HG03558 (cell line): ENCODE measurements at regions not wholly inside any gene's neighbourhood (a gene's known extent, or its start where the extent isn't known, plus 50 kb on each side); places are given as distances from the start of the nearest gene placed in this dataset.

ENCODE experiments used
- ATAC-seq: cut with Tn5 transposase; IDR thresholded peaks from one replicate; pipeline ENCODE4 v1.9.1; 2021; ENCODE audit warnings: moderate number of reproducible peaks; ENCODE audit not compliant: unreplicated experiment; ENCODE audit errors: extremely low read depth

- ATAC-seq: no peak
Observed at GRCh38 chr4:18957716-18958115, 936.2 kb upstream of the LCORL start.

DNA sequence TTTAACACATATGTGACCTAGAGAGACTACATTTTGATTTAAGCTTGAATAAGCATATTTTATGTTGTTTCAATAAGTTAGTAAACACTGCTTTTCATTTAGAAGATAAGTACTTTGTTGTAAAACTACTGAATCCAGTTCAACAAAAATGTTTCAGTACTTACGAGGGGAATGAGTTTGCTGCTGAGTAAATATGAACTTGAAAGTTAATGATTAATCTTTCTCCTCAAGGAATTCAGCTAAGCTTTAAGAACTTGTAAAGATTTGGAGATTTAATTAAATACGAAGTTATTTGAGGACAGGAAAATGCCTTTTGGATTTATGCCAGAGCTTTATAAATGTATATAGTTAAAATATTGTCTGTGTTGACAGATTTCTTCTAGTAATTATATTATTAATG lies 933.0 kb upstream of the LCORL start:
- ATAC-seq: no peak

DNA sequence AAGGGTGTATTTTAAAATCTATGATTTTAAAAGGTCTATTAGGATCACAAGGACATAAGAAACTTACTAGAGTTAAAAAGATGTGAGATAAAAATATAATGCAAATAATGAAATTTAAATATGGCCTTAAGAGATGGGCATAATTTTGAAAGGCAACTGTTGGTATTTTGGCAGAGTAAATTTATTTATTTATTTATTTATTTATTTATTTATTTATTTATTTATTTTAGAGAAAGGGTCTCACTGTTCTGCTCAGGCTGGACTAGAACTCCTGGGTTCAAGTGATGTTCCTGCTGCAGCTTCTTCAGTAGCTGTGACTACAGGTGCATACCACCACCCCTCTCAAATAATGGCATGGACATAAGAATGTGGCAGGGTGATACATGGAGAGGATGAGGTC lies 932.1 kb upstream of the LCORL start:
- no peak for ATAC-seq

- ATAC-seq: no peak
Observed at GRCh38 chr4:18945464-18945863, 923.9 kb upstream of the LCORL start.

DNA sequence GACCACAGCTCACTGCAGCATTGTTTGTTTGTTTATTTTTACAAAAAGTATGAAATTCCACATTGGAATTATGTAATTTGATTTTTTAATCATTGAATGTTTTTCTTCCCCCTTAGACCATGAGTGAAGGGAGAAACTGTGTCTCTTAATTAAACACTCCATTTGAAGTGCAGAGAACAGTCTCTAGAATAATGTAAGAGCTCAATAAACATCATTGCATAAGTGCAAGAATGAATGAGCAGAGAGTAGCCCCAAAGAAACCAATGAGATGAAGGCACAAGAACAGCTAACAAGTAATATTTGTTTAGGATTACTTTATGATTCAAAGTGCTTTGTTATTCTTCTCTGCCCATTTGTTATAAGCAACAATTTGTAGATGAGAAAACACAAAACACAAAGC lies 921.3 kb upstream of the LCORL start:
- no peak for ATAC-seq

- no peak for ATAC-seq
Observed at GRCh38 chr4:18938343-18939099, 917.0 kb upstream of the LCORL start.

DNA sequence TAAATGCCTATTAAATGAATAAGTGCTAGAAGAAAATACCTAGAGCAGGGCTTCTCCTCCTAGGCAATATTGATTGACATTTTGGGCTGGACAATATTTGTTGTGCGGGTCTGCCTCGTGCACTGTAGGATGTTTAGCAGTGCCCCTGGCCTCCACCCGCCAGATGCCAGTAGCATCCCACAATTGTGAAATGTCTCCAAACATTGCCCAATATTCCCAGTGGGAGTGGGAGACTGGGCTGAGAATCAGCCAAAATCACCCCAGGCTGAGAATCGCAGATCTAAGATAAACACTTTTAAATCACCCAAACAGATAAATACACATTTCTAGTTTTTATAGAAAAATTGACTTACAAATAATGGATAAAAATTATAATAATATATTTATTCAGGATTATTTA lies 916.2 kb upstream of the LCORL start:
- no peak for ATAC-seq

DNA sequence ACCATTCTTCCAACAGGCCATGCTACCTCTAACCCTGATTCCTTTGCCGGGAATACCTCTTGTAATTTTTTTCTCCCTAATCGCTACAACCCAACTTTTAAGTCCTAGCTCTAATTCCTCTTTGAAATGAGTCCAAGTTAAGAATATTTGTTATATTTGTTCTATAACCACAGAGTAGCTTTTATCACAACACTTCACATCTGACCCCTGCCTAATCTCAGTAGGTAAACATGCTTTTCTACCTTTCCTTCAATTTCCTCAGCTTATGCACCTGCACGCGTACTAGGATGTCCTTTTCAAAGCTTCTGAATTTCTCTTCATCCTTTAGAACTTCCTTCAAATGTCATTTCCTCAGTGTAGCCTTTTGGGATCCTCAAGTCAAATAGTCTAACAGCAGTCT lies 915.5 kb upstream of the LCORL start:
- no peak for ATAC-seq

DNA sequence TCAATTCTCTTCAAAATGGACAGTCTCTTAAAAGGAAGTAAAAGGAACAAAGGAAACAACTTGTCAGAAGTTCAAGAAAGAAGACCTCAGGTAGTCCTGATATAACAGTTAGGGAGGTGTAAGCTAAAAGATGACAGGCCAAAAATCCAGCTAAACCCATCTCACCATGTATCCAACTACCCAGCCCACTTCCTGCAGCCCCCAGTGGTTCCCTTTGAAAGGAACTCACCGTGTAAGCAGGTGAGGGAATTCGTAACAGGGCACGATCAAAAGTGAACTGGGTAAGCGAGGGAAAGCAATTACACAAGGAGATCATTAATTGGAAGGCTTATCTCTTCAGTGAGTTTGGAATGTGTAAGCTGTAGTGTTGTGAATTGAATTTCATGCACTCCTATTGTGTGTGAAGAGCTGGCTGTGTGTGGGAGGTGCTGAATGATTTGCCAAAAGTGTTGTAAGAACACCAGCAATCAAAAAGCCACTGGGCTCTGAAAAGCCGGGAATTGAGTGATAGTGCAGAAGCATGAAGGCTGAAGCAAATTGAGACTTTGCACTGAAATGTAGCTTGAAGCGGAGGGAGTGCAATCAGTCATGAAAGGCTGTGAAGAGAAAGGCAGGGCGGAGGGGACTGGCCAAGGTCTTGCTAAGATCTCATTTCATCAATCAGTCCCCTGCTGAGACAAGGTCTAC lies 914.2 kb upstream of the LCORL start:
- no peak for ATAC-seq

- ATAC-seq: no peak
Observed at GRCh38 chr4:18934197-18934596, 912.6 kb upstream of the LCORL start.

- no peak for ATAC-seq
Observed at GRCh38 chr4:18932730-18933339, 911.3 kb upstream of the LCORL start.

GRCh38 chr4:18931643-18932377 lies 910.3 kb upstream of the LCORL start:
- no peak for ATAC-seq

DNA sequence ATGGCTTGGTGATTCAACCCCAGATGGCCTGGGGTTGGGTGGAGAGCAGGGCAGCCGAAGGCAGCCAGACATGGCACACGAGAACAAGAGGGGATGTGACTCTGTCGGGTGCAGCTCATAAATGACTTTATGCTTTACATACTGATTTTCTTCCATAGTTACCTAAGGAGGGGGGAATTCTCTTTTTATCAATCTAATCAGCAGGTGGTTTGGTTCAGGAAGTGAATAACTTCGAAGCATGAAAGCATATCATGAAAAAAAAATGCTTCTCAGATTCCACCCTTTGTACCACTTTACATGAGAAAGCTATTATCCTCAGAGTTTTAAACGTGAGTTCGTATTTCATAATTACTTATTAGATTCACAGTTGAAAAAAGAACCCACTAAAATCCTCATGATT lies 908.9 kb upstream of the LCORL start:
- ATAC-seq: no peak

DNA sequence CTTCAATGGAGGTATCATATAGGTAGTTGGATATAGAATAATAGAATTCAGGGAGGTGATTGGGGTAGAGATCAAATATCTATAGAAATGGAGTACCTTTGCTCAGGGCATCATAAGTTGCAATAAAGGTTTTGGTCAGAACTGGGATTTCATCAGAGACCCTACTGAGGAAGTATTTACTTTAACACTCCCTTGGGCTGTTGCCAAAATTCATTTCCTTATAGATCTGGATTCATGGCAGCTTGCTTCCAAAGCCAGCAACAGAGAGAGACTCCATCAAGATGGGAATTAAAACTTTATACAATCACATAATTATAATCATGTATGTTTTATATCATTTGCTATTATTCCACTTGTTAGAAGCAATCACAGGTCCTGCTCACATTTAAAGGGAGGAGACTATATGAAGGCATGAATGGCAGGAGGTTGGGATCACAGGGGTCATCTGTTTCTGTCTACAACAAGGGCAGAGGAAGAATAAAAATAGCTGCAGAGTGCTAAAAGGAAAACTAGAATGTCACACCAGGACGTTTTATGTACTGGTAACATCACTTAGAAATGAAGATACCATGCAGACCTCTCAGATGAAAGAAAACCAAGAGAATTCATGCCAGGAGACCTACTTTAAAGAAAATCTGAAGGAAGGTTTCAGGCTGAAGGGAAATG lies 902.1 kb upstream of the LCORL start:
- ATAC-seq: no peak

GRCh38 chr4:18917689-18918088 lies 896.1 kb upstream of the LCORL start:
- ATAC-seq: no peak

- no peak for ATAC-seq
Observed at GRCh38 chr4:18914182-18914581, 892.6 kb upstream of the LCORL start.

DNA sequence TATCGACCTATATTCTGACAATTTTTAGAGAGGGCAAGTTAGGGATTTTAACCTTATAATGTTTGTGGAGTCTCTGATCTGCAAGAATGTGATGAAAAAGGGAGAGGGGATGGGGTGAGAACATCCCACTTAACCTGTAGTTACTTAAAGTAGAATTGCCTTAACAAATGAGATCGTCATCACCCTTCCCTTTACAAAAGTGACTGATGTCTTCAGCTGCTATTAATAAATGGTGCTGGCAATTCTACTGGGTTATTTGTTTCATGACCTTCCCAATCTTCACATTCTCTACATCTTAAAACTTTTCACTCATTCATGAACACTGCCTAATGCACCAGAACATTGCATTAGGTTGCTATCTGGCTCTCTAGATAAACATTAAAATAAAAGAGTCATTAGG lies 873.4 kb upstream of the LCORL start:
- no peak for ATAC-seq

DNA sequence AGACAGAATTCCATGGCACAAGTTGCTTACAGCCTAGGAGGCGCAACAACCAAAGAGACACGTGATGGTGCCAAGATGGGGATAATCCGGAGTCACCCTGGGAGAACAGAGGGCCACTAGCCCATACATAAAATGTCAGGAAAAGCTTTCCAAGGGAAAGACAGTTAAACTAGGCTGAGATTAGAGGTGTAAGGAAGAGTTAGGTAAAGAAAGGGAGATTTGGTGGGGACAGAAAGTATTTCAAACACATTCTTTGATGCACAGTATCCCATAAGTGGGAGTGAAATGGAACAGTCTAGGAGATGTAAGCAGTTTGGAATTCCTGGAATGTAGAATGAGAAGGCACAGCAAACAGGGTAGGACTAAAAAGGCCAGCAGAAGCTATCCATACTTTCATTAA lies 860.9 kb upstream of the LCORL start:
- no peak for ATAC-seq

GRCh38 chr4:18881556-18881955 lies 860.0 kb upstream of the LCORL start:
- ATAC-seq: no peak

DNA sequence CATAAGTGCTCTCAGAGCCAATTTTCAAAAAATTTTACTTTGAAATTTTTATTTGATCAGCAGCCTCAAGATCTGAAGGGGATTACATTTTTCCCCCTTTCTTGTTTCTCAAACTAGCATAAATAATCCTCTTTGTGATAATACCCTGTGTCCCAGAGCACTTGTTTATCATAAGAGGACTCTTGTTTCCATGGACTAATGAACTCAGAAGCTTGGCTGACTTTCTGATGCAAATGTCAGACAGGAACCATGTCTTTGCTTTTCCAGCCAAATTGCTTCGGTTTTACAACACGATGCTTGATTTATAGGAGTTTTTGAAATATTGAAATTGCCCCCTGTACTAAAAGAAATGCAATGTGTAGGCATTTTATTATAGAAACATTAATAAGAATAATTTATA lies 859.3 kb upstream of the LCORL start:
- no peak for ATAC-seq
